ENCODE measurements at regions not wholly inside any gene's neighbourhood (a gene's known extent, or its start where the extent isn't known, plus 50 kb on each side); places are given as distances from the start of the nearest gene placed in this dataset.

- no peaks in the 10 kb centered on the region for H3K9me3 ChIP-seq (ENCODE audit: control insufficient read depth in 2 of 2, insufficient read depth in 1 of 2, low read depth in 1 of 2, low read length in 1 of 2)
- H3K4me1 ChIP-seq (ENCODE audit: control insufficient read depth in 3 of 3, insufficient read depth in 2 of 3, low read depth in 1 of 3, low read length in 2 of 3) = no peaks in the 10 kb centered on the region
- no peak for DNase-seq
- no peak overlapping the region for H3K4me3 ChIP-seq (ENCODE audit: low read depth in 1 of 3, low read length in 3 of 3)
- FAIRE-seq = no peak
- no peaks in the 10 kb centered on the region for H3K36me3 ChIP-seq (ENCODE audit: control insufficient read depth in 3 of 3, insufficient read depth in 2 of 3, low read depth in 1 of 3, low read length in 3 of 3)
- H3K27me3 ChIP-seq (ENCODE audit: control insufficient read depth in 3 of 3, insufficient read depth in 3 of 3, low read length in 3 of 3) = peaks cover 0 to 4% (median 2%) of the 10 kb centered on the region in 3 donors
- 63 to 76% (median 67%) methylated on average over 4 of the region's 4 CpGs for WGBS, 3 donors
- H3K27ac ChIP-seq (ENCODE audit: low read depth in 1 of 3, low read length in 2 of 3) = no peak overlapping the region
Measured at GRCh38 chr18:47480166-47480565, 228.7 kb upstream of the SKOR2 start.

DNA sequence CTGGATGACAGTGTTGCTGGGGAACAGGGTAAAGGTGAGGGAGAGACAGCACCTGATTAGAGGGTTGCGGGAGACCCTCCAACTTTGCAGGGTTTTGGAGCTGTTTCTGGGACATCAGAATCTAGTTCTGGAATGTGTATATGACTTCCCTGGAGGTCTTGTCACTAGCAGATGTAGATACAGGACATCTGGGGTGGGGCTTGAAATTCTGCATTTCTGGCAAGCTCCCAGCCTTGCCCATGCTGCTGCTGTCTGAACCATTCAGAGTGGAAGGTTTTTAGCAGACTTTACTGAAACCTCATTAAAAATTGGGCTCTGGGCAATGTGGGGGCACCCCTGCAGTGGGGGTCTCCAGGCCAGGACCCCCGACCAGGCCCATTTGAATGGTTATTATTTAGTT is 220.3 kb upstream of the SKOR2 start:
- Histone ChIP-seq H3K27ac (ENCODE audit: low read depth in 1 of 3, low read length in 2 of 3) (no peak overlapping the region), H3K4me3 (ENCODE audit: low read depth in 1 of 3, low read length in 3 of 3) (no peak overlapping the region), H3K27me3 (ENCODE audit: control insufficient read depth in 3 of 3, insufficient read depth in 3 of 3, low read length in 3 of 3) (no peaks in the 10 kb centered on the region), H3K4me1 (ENCODE audit: control insufficient read depth in 3 of 3, insufficient read depth in 2 of 3, low read depth in 1 of 3, low read length in 2 of 3) (no peaks in the 10 kb centered on the region), H3K9me3 (ENCODE audit: control insufficient read depth in 2 of 2, insufficient read depth in 1 of 2, low read depth in 1 of 2, low read length in 1 of 2) (no peaks in the 10 kb centered on the region), H3K36me3 (ENCODE audit: control insufficient read depth in 3 of 3, insufficient read depth in 2 of 3, low read depth in 1 of 3, low read length in 3 of 3) (no peaks in the 10 kb centered on the region)
- DNase-seq (no peak), FAIRE-seq (no peak)
- WGBS, 3 donors = 57 to 64% (median 61%) methylated on average over 2 of the region's 2 CpGs

DNA sequence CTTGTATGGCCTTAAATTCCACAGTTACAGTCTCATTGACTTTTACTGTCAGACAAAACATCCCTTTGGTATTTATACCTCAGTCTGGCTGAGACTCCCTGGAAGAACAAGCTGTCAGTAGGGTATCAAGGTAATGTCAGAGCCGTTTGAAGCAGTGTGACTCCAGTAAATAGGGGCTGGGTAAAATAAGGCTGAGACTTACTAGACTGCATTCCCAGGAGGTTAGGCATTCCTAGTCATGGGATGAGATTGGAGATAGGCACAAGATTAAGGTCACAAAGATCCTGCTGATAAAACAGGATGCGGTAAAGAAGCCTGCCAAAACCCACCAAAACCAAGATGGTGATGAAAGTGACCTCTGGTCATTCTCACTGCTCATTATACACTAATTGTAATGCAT is 219.5 kb upstream of the SKOR2 start:
- DNase-seq (no peak), FAIRE-seq (no peak)
- no peaks in the 10 kb centered on the region for H3K36me3 ChIP-seq (ENCODE audit: control insufficient read depth in 3 of 3, insufficient read depth in 2 of 3, low read depth in 1 of 3, low read length in 3 of 3)
- H3K27me3 ChIP-seq (ENCODE audit: control insufficient read depth in 3 of 3, insufficient read depth in 3 of 3, low read length in 3 of 3) = no peaks in the 10 kb centered on the region
- H3K27ac ChIP-seq (ENCODE audit: low read depth in 1 of 3, low read length in 2 of 3) = no peak overlapping the region
- no peak overlapping the region for H3K4me3 ChIP-seq (ENCODE audit: low read depth in 1 of 3, low read length in 3 of 3)
- WGBS, 3 donors = 65 to 75% (median 66%) methylated on average over 2 of the region's 2 CpGs
- H3K9me3 ChIP-seq (ENCODE audit: control insufficient read depth in 2 of 2, insufficient read depth in 1 of 2, low read depth in 1 of 2, low read length in 1 of 2) = no peaks in the 10 kb centered on the region
- H3K4me1 ChIP-seq (ENCODE audit: control insufficient read depth in 3 of 3, insufficient read depth in 2 of 3, low read depth in 1 of 3, low read length in 2 of 3) = no peaks in the 10 kb centered on the region

- no peak overlapping the region for H3K4me3 ChIP-seq (ENCODE audit: low read depth in 1 of 3, low read length in 3 of 3)
- WGBS, 3 donors = 50 to 59% (median 54%) methylated on average over 2 of the region's 2 CpGs
- H3K9me3 ChIP-seq (ENCODE audit: control insufficient read depth in 2 of 2, insufficient read depth in 1 of 2, low read depth in 1 of 2, low read length in 1 of 2) = no peaks in the 10 kb centered on the region
- H3K36me3 ChIP-seq (ENCODE audit: control insufficient read depth in 3 of 3, insufficient read depth in 2 of 3, low read depth in 1 of 3, low read length in 3 of 3) = no peaks in the 10 kb centered on the region
- no peaks in the 10 kb centered on the region for H3K4me1 ChIP-seq (ENCODE audit: control insufficient read depth in 3 of 3, insufficient read depth in 2 of 3, low read depth in 1 of 3, low read length in 2 of 3)
- no peak for FAIRE-seq
- DNase-seq = no peak
- no peak overlapping the region for H3K27ac ChIP-seq (ENCODE audit: low read depth in 1 of 3, low read length in 2 of 3)
- no peaks in the 10 kb centered on the region for H3K27me3 ChIP-seq (ENCODE audit: control insufficient read depth in 3 of 3, insufficient read depth in 3 of 3, low read length in 3 of 3)
Measured at GRCh38 chr18:47469576-47469975, 218.1 kb upstream of the SKOR2 start.

GRCh38 chr18:47461977-47462376 is 210.5 kb upstream of the SKOR2 start:
- no peak overlapping the region for H3K4me3 ChIP-seq (ENCODE audit: low read depth in 1 of 3, low read length in 3 of 3)
- peaks cover 0 to 3% (median 0%) of the 10 kb centered on the region in 3 donors for H3K4me1 ChIP-seq (ENCODE audit: control insufficient read depth in 3 of 3, insufficient read depth in 2 of 3, low read depth in 1 of 3, low read length in 2 of 3)
- 76 to 89% (median 82%) methylated on average over 2 of the region's 2 CpGs for WGBS, 3 donors
- H3K27me3 ChIP-seq (ENCODE audit: control insufficient read depth in 3 of 3, insufficient read depth in 3 of 3, low read length in 3 of 3) = no peaks in the 10 kb centered on the region
- FAIRE-seq (no peak), DNase-seq (no peak)
- H3K9me3 ChIP-seq (ENCODE audit: control insufficient read depth in 2 of 2, insufficient read depth in 1 of 2, low read depth in 1 of 2, low read length in 1 of 2) = no peaks in the 10 kb centered on the region
- no peaks in the 10 kb centered on the region for H3K36me3 ChIP-seq (ENCODE audit: control insufficient read depth in 3 of 3, insufficient read depth in 2 of 3, low read depth in 1 of 3, low read length in 3 of 3)
- no peak overlapping the region for H3K27ac ChIP-seq (ENCODE audit: low read depth in 1 of 3, low read length in 2 of 3)

DNA sequence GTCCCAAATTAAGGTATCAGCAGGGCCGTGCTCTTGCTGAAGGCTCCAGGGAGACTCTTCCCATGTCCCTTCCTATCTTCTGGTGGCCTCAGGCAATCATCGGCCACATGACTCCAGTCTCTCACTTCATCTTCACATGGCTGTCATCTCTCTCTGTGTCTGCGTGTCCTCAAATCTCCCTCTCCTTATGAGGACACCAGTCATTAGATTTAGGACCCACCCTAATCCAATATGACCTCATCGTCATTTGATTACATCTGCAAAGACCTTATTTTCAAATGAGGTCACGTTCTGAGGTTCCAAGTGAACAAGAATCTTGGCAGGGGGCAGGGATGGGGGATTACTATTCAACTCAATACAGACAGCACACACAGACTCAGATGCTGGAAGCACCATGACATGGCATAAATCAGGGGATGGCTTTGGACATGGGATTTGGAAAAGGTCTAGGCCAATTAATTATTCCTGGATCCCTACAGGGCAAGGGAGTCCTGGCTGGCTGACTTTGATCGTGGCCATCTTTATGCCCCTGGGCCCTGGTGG is 210.0 kb upstream of the SKOR2 start:
- 64 to 72% (median 68%) methylated on average over 6 of the region's 6 CpGs for WGBS, 3 donors
- no peak overlapping the region for H3K27ac ChIP-seq (ENCODE audit: low read depth in 1 of 3, low read length in 2 of 3)
- H3K27me3 ChIP-seq (ENCODE audit: control insufficient read depth in 3 of 3, insufficient read depth in 3 of 3, low read length in 3 of 3) = no peaks in the 10 kb centered on the region
- no peaks in the 10 kb centered on the region for H3K9me3 ChIP-seq (ENCODE audit: control insufficient read depth in 2 of 2, insufficient read depth in 1 of 2, low read depth in 1 of 2, low read length in 1 of 2)
- no peak for DNase-seq
- no peaks in the 10 kb centered on the region for H3K36me3 ChIP-seq (ENCODE audit: control insufficient read depth in 3 of 3, insufficient read depth in 2 of 3, low read depth in 1 of 3, low read length in 3 of 3)
- no peak for FAIRE-seq
- peaks cover 0 to 3% (median 0%) of the 10 kb centered on the region in 3 donors for H3K4me1 ChIP-seq (ENCODE audit: control insufficient read depth in 3 of 3, insufficient read depth in 2 of 3, low read depth in 1 of 3, low read length in 2 of 3)
- no peak overlapping the region for H3K4me3 ChIP-seq (ENCODE audit: low read depth in 1 of 3, low read length in 3 of 3)

- Histone ChIP-seq H3K36me3 (ENCODE audit: control insufficient read depth in 3 of 3, insufficient read depth in 2 of 3, low read depth in 1 of 3, low read length in 3 of 3) (no peaks in the 10 kb centered on the region), H3K9me3 (ENCODE audit: control insufficient read depth in 2 of 2, insufficient read depth in 1 of 2, low read depth in 1 of 2, low read length in 1 of 2) (no peaks in the 10 kb centered on the region), H3K4me1 (ENCODE audit: control insufficient read depth in 3 of 3, insufficient read depth in 2 of 3, low read depth in 1 of 3, low read length in 2 of 3) (peaks cover 0 to 12% (median 0%) of the 10 kb centered on the region in 3 donors), H3K27ac (ENCODE audit: low read depth in 1 of 3, low read length in 2 of 3) (no peak overlapping the region), H3K4me3 (ENCODE audit: low read depth in 1 of 3, low read length in 3 of 3) (no peak overlapping the region), H3K27me3 (ENCODE audit: control insufficient read depth in 3 of 3, insufficient read depth in 3 of 3, low read length in 3 of 3) (no peaks in the 10 kb centered on the region)
- DNase-seq (no peak), FAIRE-seq (no peak)
Measured at GRCh38 chr18:47458483-47458882, 207.0 kb upstream of the SKOR2 start.

DNA sequence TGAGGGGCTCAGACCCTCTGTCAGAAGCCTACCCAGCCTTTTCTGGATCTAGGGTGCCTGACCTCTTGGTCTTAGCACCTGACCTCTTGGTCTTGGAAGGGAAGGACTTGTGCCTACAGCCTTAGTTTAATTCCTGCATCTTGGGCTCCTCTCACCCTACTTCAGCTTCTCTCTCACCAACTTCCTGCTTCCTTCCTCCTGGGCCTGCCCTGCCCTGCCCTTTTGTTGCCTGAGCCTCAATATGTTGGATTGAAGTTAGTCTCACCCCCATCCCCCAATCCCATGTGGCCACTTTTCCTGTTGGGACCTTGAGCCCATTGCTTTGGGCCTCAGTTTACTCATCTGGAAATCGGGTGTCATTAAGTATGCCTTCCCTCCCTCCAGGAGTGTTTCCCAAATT is 206.2 kb upstream of the SKOR2 start:
- Histone ChIP-seq H3K36me3 (ENCODE audit: control insufficient read depth in 3 of 3, insufficient read depth in 2 of 3, low read depth in 1 of 3, low read length in 3 of 3) (no peaks in the 10 kb centered on the region), H3K4me3 (ENCODE audit: low read depth in 1 of 3, low read length in 3 of 3) (no peak overlapping the region), H3K27me3 (ENCODE audit: control insufficient read depth in 3 of 3, insufficient read depth in 3 of 3, low read length in 3 of 3) (no peaks in the 10 kb centered on the region), H3K27ac (ENCODE audit: low read depth in 1 of 3, low read length in 2 of 3) (no peak overlapping the region), H3K9me3 (ENCODE audit: control insufficient read depth in 2 of 2, insufficient read depth in 1 of 2, low read depth in 1 of 2, low read length in 1 of 2) (no peaks in the 10 kb centered on the region), H3K4me1 (ENCODE audit: control insufficient read depth in 3 of 3, insufficient read depth in 2 of 3, low read depth in 1 of 3, low read length in 2 of 3) (peaks cover 0 to 12% (median 0%) of the 10 kb centered on the region in 3 donors)
- 42 to 84% (median 50%) methylated on average over 1 of the region's 1 CpG for WGBS, 3 donors
- FAIRE-seq = no peak
- no peak for DNase-seq

DNA sequence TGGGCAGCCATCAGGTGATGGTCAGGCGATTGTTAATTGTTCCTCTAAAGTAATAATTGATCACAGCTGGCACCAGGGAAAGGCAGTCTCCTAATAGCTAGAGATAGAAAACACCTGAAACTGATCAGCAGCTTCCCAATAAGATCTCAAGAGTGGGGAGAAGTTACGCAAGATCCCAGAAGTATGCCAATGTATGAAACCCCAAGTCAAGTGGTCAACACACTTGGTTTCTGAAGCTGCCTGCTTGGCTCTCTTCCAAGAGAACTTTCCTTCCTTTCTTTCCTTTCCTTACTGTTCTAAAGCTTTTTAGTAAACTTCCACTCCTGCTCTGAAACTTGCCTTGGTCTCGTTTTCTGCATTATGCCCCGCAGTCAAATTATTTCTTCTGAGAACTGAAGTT is 201.6 kb upstream of the SKOR2 start:
- Histone ChIP-seq H3K4me3 (ENCODE audit: low read depth in 1 of 3, low read length in 3 of 3) (no peak overlapping the region), H3K27me3 (ENCODE audit: control insufficient read depth in 3 of 3, insufficient read depth in 3 of 3, low read length in 3 of 3) (peaks cover 0 to 2% (median 0%) of the 10 kb centered on the region in 3 donors), H3K36me3 (ENCODE audit: control insufficient read depth in 3 of 3, insufficient read depth in 2 of 3, low read depth in 1 of 3, low read length in 3 of 3) (no peaks in the 10 kb centered on the region), H3K4me1 (ENCODE audit: control insufficient read depth in 3 of 3, insufficient read depth in 2 of 3, low read depth in 1 of 3, low read length in 2 of 3) (peaks cover 0 to 12% (median 0%) of the 10 kb centered on the region in 3 donors), H3K27ac (ENCODE audit: low read depth in 1 of 3, low read length in 2 of 3) (no peak overlapping the region), H3K9me3 (ENCODE audit: control insufficient read depth in 2 of 2, insufficient read depth in 1 of 2, low read depth in 1 of 2, low read length in 1 of 2) (no peaks in the 10 kb centered on the region)
- no peak for DNase-seq
- FAIRE-seq = no peak
- 81 to 89% (median 88%) methylated on average over 4 of the region's 4 CpGs for WGBS, 3 donors
